Caco-2 (cell line): ENCODE measurements at regions not wholly inside any gene's neighbourhood (a gene's known extent, or its start where the extent isn't known, plus 50 kb on each side); places are given as distances from the start of the nearest gene placed in this dataset.

Experiments used
- BruUV-seq: library from RNA; stranded (reverse); fragments of 400-500 nt; replicated peaks from 2 replicates; lab custom pipeline; 2021; lab: Mats Ljungman, UMichigan
- CTCF ChIA-PET: fragments of 300-600 bp; sonication (Branson Sonifier 250); formaldehyde crosslinking; loops from one replicate; lab custom pipeline; 2022; ENCODE audit warnings: antibody characterized with exemption; lab: Charles Lee
- POLR2A ChIA-PET: fragments of 300-600 bp; sonication (Branson Sonifier 250); formaldehyde crosslinking; loops from one replicate; lab custom pipeline; 2022; ENCODE audit warnings: antibody characterized with exemption; lab: Charles Lee
- DNase-seq, 2 experiments: peaks; one replicate each; pipeline versions ENCODE4 v3.0.0 to v3.0.0-alpha.2; 2020 to 2022
- H3K27me3 ChIP-seq: replicated peaks from 2 replicates; pipeline ENCODE4 v1.6.0; 2011; ENCODE audit warnings: low read length; ENCODE audit not compliant: control insufficient read depth, insufficient read depth
- H3K36me3 ChIP-seq: 2 replicates; pipeline ENCODE4 v1.5.1; 2011; ENCODE audit warnings: low read length; ENCODE audit not compliant: control insufficient read depth, insufficient read depth
- H3K4me1 ChIP-seq: fragments of 250-450 bp; sonication (Bioruptor Pico); 2 replicates; pipeline ENCODE4 v1.5.1; 2020; ENCODE audit warnings: mild to moderate bottlenecking
- H3K4me3 ChIP-seq: 2 replicates; pipeline ENCODE4 v1.5.1; 2011; ENCODE audit warnings: low read depth, mild to moderate bottlenecking, control low read depth, low read length
- H3K9me3 ChIP-seq: fragments of 250-450 bp; sonication (Bioruptor Pico); 2 replicates; pipeline ENCODE4 v1.5.1; 2020; ENCODE audit warnings: mild to moderate bottlenecking, moderate library complexity
- H3K27ac Mint-ChIP-seq: one replicate; pipeline ENCODE4 v1.8.0; 2022; ENCODE audit warnings: mixed read lengths; ENCODE audit not compliant: unreplicated experiment
- H3K27me3 Mint-ChIP-seq: one replicate; pipeline ENCODE4 v1.8.0; 2022; ENCODE audit warnings: mixed read lengths; ENCODE audit not compliant: insufficient read depth, unreplicated experiment
- H3K36me3 Mint-ChIP-seq: one replicate; pipeline ENCODE4 v1.8.0; 2022; ENCODE audit warnings: mild to moderate bottlenecking, mixed read lengths; ENCODE audit not compliant: insufficient read depth, unreplicated experiment
- H3K4me1 Mint-ChIP-seq: one replicate; pipeline ENCODE4 v1.8.0; 2022; ENCODE audit warnings: low read depth, mixed read lengths; ENCODE audit not compliant: unreplicated experiment
- H3K4me3 Mint-ChIP-seq: one replicate; pipeline ENCODE4 v1.8.0; 2022; ENCODE audit warnings: mild to moderate bottlenecking, moderate library complexity, mixed read lengths; ENCODE audit not compliant: unreplicated experiment
- H3K9me3 Mint-ChIP-seq: one replicate; pipeline ENCODE4 v1.8.0; 2022; ENCODE audit warnings: mixed read lengths; ENCODE audit not compliant: unreplicated experiment
- intact Hi-C: fragments of 100-400 bp; cut with micrococcal nuclease; formaldehyde crosslinking; loops from one replicate; pipeline ENCODE4 v1.10.0; 2022; ENCODE audit not compliant: unreplicated experiment
- TF ChIP-seq, protein P1 (sequence below), 2 experiments: fragments of 200-600 bp in 1 of 2; IDR thresholded peaks; 1 replicate in 1 of 2; 2 replicates in 1 of 2; pipeline versions ENCODE4 v1.5.1 to v1.8.0; 2011 to 2022; ENCODE audit warnings: antibody characterized with exemption in 1 of 2, control low read depth in 1 of 2, inconsistent platforms in 1 of 2, low read depth in 1 of 2, low read length in 1 of 2, mild to moderate bottlenecking in 1 of 2, moderate library complexity in 1 of 2; ENCODE audit not compliant: insufficient read depth in 1 of 2, severe bottlenecking in 1 of 2, unreplicated experiment in 1 of 2

DNA sequence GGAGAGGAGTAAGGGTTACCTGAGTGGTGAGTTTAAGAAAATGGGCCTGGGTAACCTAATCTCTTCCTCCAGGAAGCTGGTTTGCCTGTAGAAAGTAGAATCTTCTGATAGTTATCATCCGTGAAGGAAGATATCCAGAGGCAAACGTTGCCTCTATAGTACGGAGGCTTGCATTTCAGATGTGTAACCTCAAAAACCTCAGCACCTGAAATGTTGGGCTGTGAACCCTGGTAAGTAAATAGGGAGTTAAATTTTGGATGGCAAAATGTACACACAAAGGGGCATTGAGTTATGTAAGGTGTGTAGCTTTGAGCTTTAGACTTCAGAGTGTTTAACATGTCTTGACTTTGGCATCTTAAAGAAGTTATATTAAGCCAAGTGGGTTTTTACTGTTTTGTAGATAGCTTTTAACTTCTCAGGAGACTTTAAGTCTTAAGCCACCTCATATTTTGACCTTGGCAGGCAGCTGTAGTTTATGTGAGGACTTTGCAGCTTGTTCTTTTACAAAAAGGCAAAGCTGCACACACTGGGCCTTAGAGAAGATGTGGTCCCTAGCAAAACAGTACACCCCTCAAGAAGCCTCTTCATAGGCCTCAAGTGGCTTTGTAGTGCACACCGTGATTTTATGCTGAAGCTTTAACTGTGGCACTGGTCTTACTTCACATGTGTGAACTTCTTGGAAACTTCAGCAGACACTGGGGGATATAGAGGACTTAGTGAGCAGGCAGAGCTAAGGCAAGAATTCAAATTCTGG, 83.4 kb downstream of the SNRPE start:
- H3K27me3 Mint-ChIP-seq: peaks cover 4% of the 10 kb centered on the region
- TF ChIP-seq, protein P1, sequence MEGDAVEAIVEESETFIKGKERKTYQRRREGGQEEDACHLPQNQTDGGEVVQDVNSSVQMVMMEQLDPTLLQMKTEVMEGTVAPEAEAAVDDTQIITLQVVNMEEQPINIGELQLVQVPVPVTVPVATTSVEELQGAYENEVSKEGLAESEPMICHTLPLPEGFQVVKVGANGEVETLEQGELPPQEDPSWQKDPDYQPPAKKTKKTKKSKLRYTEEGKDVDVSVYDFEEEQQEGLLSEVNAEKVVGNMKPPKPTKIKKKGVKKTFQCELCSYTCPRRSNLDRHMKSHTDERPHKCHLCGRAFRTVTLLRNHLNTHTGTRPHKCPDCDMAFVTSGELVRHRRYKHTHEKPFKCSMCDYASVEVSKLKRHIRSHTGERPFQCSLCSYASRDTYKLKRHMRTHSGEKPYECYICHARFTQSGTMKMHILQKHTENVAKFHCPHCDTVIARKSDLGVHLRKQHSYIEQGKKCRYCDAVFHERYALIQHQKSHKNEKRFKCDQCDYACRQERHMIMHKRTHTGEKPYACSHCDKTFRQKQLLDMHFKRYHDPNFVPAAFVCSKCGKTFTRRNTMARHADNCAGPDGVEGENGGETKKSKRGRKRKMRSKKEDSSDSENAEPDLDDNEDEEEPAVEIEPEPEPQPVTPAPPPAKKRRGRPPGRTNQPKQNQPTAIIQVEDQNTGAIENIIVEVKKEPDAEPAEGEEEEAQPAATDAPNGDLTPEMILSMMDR (IDR thresholded peaks at IDR 0.05; ENCODE audit: insufficient read depth in 1 of 2, low read depth in 1 of 2, low read length in 1 of 2, severe bottlenecking in 1 of 2, unreplicated experiment in 1 of 2): no peak

DNA sequence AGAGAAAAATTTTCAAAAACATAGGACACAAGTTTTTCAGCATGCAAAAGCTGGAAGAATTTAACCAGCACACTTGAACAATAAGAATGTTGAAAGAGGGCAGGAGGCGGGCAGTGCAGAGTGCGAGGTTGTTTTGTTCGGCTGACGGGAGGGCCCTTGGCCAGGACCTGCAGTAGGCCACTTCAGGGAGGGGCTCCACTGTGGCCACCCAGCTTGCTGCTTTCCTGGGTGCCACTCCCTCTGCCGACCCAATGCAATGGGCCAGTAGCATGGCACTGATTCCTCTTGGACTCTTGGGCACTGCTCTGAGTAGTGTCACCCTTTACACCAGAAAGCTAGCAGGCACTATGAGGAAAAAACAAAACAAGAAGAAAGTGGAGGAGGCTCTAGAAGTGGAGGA, 92.9 kb downstream of the SNRPE start:
- Histone ChIP-seq H3K4me3 (no peak overlapping the region), H3K27me3 (no peaks in the 10 kb centered on the region), H3K9me3 (peaks cover 10% of the 10 kb centered on the region), H3K36me3 (no peaks in the 10 kb centered on the region), H3K4me1 (no peaks in the 10 kb centered on the region)
- no peak overlapping the region for H3K4me3 Mint-ChIP-seq
- peaks cover 56% of the 10 kb centered on the region for H3K9me3 Mint-ChIP-seq
- ChIA-PET POLR2A (no interaction called here), CTCF (no interaction called here)
- H3K27ac Mint-ChIP-seq: no peak overlapping the region
- H3K36me3 Mint-ChIP-seq: peaks cover 4% of the 10 kb centered on the region
- H3K27me3 Mint-ChIP-seq: no peaks in the 10 kb centered on the region
- TF ChIP-seq, protein P1 (IDR thresholded peaks at IDR 0.05; ENCODE audit: insufficient read depth in 1 of 2, low read depth in 1 of 2, low read length in 1 of 2, severe bottlenecking in 1 of 2, unreplicated experiment in 1 of 2): no peak
- DNase-seq: no peak
- intact Hi-C loops: no loop called here
- no peaks in the 10 kb centered on the region for H3K4me1 Mint-ChIP-seq
- no TSS peak for BruUV-seq

More for the DNA sequence above, 83.4 kb downstream of the SNRPE start:
- Histone ChIP-seq H3K4me3 (no peak overlapping the region), H3K4me1 (no peaks in the 10 kb centered on the region), H3K27me3 (no peaks in the 10 kb centered on the region), H3K36me3 (no peaks in the 10 kb centered on the region), H3K9me3 (0 out of 2 replicates have a peak, but pooled peaks cover 4% of the 10 kb centered on the region)
- no peak overlapping the region for H3K27ac Mint-ChIP-seq
- no peak for DNase-seq
- CTCF ChIA-PET: interaction anchor here (0.6 kb wide), 1 partner anchor 20 kb away, joined by 6 read pairs; no protein-coding TSS in a partner anchor
- POLR2A ChIA-PET: no interaction called here
- no peaks in the 10 kb centered on the region for H3K4me1 Mint-ChIP-seq
- no peak overlapping the region for H3K4me3 Mint-ChIP-seq
- no TSS peak for BruUV-seq
- H3K36me3 Mint-ChIP-seq: no peaks in the 10 kb centered on the region
- intact Hi-C loops: no loop called here
- peaks cover 11% of the 10 kb centered on the region for H3K9me3 Mint-ChIP-seq

DNA sequence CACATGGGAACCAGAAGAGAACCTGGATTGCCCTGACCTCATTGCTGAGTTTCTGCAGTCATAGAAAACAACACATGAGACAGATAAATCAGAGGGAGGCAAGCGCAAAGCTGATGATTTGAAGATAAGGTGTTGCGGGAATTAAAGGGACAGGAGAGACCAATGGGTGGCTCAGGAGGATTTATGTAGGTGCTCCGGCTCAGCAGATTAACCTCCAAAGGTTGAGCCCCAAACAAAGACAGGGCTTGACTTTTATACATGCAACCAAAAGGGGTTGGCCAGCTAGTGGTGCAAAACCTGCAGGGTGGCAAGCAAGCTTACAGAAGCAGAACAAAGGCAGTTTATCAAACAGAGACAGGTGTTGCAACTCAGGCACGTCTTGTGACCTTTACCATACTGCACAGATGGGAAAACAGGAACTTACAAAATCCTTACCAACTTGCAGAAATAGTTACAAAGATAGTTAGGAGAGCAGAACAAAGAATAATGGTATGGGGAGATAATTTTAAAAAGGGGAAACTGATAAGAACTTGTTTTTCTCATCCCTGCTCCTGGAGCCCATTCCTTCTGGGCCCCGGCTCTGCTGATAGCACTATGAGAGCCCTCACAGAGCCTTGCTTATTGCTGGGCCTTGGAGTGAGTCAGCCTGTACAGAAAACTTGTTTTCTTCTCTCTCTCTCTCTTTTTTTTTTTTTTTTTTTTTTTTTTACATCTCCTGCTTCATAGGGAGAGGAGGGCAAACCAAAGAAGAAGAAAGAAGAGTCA, 93.6 kb downstream of the SNRPE start:
- Mint-ChIP-seq H3K9me3 (peaks cover 59% of the 10 kb centered on the region), H3K27me3 (no peaks in the 10 kb centered on the region), H3K4me1 (no peaks in the 10 kb centered on the region), H3K27ac (no peak overlapping the region), H3K36me3 (peaks cover 4% of the 10 kb centered on the region), H3K4me3 (no peak overlapping the region)
- TF ChIP-seq, protein P1 (IDR thresholded peaks at IDR 0.05; ENCODE audit: insufficient read depth in 1 of 2, low read depth in 1 of 2, low read length in 1 of 2, severe bottlenecking in 1 of 2, unreplicated experiment in 1 of 2): no peak
- CTCF ChIA-PET: no interaction called here
- Histone ChIP-seq H3K27me3 (no peaks in the 10 kb centered on the region), H3K4me1 (no peaks in the 10 kb centered on the region), H3K9me3 (peaks cover 8% of the 10 kb centered on the region), H3K4me3 (no peak overlapping the region), H3K36me3 (no peaks in the 10 kb centered on the region)
- BruUV-seq: no TSS peak
- no peak for DNase-seq
- POLR2A ChIA-PET: no interaction called here
- intact Hi-C loops: no loop called here
